GM21423 (cell line): ENCODE measurements at regions not wholly inside any gene's neighbourhood (a gene's known extent, or its start where the extent isn't known, plus 50 kb on each side); places are given as distances from the start of the nearest gene placed in this dataset.
"Not testable (repeated sequence)": the region's sequence is repeated elsewhere in the genome, so short reads cannot be mapped to it uniquely, and the experiment has no call there.

Experiments
- ATAC-seq: cut with Tn5 transposase; IDR thresholded peaks from one replicate; pipeline ENCODE4 v1.9.1; 2021; ENCODE audit warnings: mild to moderate bottlenecking, moderate library complexity; ENCODE audit not compliant: unreplicated experiment

- not testable (repeated sequence) for ATAC-seq
Measured at GRCh38 chr20:30164389-30164788, 1093.1 kb upstream of the DEFB115 start.

GRCh38 chr20:30167540-30167939 lies 1089.9 kb upstream of the DEFB115 start:
- ATAC-seq, result no peak

GRCh38 chr20:30168025-30168799 lies 1089.3 kb upstream of the DEFB115 start:
- ATAC-seq, result no peak

- ATAC-seq, result no peak
Measured at GRCh38 chr20:30168800-30169138, 1088.7 kb upstream of the DEFB115 start.

- ATAC-seq, result no peak
Measured at GRCh38 chr20:30175681-30176080, 1081.8 kb upstream of the DEFB115 start.

- ATAC-seq, result not testable (repeated sequence)
Measured at GRCh38 chr20:30183124-30183523, 1074.3 kb upstream of the DEFB115 start.

GRCh38 chr20:30191785-30192184 lies 1065.7 kb upstream of the DEFB115 start:
- not testable (repeated sequence) for ATAC-seq

- not testable (repeated sequence) for ATAC-seq
Measured at GRCh38 chr20:30234477-30234876, 1023.0 kb upstream of the DEFB115 start.

- ATAC-seq, result not testable (repeated sequence)
Measured at GRCh38 chr20:30275073-30275472, 982.4 kb upstream of the DEFB115 start.

- ATAC-seq, result no peak
Measured at GRCh38 chr20:30281584-30282197, 975.8 kb upstream of the DEFB115 start.

GRCh38 chr20:30283476-30284280 lies 973.8 kb upstream of the DEFB115 start:
- ATAC-seq, result not testable (repeated sequence)

- ATAC-seq, result no peak
Measured at GRCh38 chr20:30284281-30284905, 973.1 kb upstream of the DEFB115 start.

- no peak for ATAC-seq
Measured at GRCh38 chr20:30285677-30286076, 971.8 kb upstream of the DEFB115 start.

- no peak for ATAC-seq
Measured at GRCh38 chr20:30286157-30286556, 971.3 kb upstream of the DEFB115 start.

- not testable (repeated sequence) for ATAC-seq
Measured at GRCh38 chr20:30287459-30287858, 970.0 kb upstream of the DEFB115 start.

- ATAC-seq, result no peak
Measured at GRCh38 chr20:30288346-30288745, 969.1 kb upstream of the DEFB115 start.

- ATAC-seq, result not testable (repeated sequence)
Measured at GRCh38 chr20:30289049-30289448, 968.4 kb upstream of the DEFB115 start.

GRCh38 chr20:30289711-30290141 lies 967.7 kb upstream of the DEFB115 start:
- not testable (repeated sequence) for ATAC-seq

GRCh38 chr20:30290361-30291063 lies 967.0 kb upstream of the DEFB115 start:
- ATAC-seq, result not testable (repeated sequence)

- ATAC-seq, result not testable (repeated sequence)
Measured at GRCh38 chr20:30291064-30291379, 966.4 kb upstream of the DEFB115 start.

- ATAC-seq, result not testable (repeated sequence)
Measured at GRCh38 chr20:30291686-30292085, 965.8 kb upstream of the DEFB115 start.
